Osteocyte (in vitro differentiated cells): ENCODE measurements at regions not wholly inside any gene's neighbourhood (a gene's known extent, or its start where the extent isn't known, plus 50 kb on each side); places are given as distances from the start of the nearest gene placed in this dataset.

Experiments
- DNase-seq: peaks from one replicate; pipeline ENCODE4 v3.0.0; 2021; ENCODE audit warnings: mixed read lengths; ENCODE audit not compliant: unreplicated experiment; ENCODE audit errors: extremely low spot score
- H3K27ac Mint-ChIP-seq: one replicate; pipeline ENCODE4 v1.8.0; 2021; ENCODE audit warnings: mild to moderate bottlenecking, mixed read lengths; ENCODE audit not compliant: unreplicated experiment
- H3K27me3 Mint-ChIP-seq: one replicate; pipeline ENCODE4 v1.8.0; 2021; ENCODE audit warnings: mixed read lengths; ENCODE audit not compliant: unreplicated experiment
- H3K36me3 Mint-ChIP-seq: one replicate; pipeline ENCODE4 v1.8.0; 2021; ENCODE audit warnings: mixed read lengths; ENCODE audit not compliant: unreplicated experiment
- H3K4me1 Mint-ChIP-seq: one replicate; pipeline ENCODE4 v1.8.0; 2021; ENCODE audit warnings: mixed read lengths; ENCODE audit not compliant: unreplicated experiment
- H3K4me3 Mint-ChIP-seq: one replicate; pipeline ENCODE4 v1.8.0; 2021; ENCODE audit warnings: mild to moderate bottlenecking, moderate library complexity, mixed read lengths; ENCODE audit not compliant: unreplicated experiment
- H3K9me3 Mint-ChIP-seq: one replicate; pipeline ENCODE4 v1.8.0; 2021; ENCODE audit warnings: mixed read lengths; ENCODE audit not compliant: unreplicated experiment
- CTCF ChIP-seq: fragments of 200-600 bp; sonication (generic); IDR thresholded peaks from 2 replicates; pipeline ENCODE4 v1.5.0; 2021; ENCODE audit warnings: antibody characterized with exemption, mild to moderate bottlenecking, moderate library complexity

- TF ChIP-seq CTCF = no peak
- DNase-seq = no peak
- Mint-ChIP-seq H3K4me3 (no peak overlapping the region), H3K27me3 (no peaks in the 10 kb centered on the region), H3K9me3 (no peaks in the 10 kb centered on the region), H3K27ac (no peak overlapping the region), H3K36me3 (peaks cover 2% of the 10 kb centered on the region), H3K4me1 (peaks cover 21% of the 10 kb centered on the region)
Measured at GRCh38 chr3:189449084-189449483, 182.1 kb upstream of the TP63 start.

DNA sequence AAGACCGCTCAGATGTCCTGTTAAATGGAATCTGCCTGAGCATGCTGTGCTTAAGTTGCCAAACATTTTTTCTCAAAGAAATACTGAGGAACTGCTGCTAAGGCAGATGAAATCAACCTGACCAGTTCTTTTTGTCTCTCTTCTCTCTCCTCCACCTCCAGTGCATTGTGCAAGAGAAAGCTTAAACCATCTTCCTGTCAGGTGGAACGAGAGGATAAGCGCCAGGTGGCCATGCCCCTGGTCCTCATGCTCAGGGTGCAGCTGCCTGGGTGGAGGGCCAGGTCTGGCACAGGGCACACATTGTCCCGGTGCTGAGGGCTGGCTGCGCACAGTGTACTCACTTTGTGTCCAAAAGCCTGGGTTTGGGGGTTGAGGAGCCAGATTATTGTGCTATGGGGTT is 176.2 kb upstream of the TP63 start:
- Mint-ChIP-seq H3K4me1 (peaks cover 51% of the 10 kb centered on the region), H3K9me3 (peaks cover 3% of the 10 kb centered on the region), H3K27me3 (no peaks in the 10 kb centered on the region), H3K27ac (peak overlapping the region; percentile 86), H3K4me3 (no peak overlapping the region), H3K36me3 (peaks cover 2% of the 10 kb centered on the region)
- TF ChIP-seq CTCF = no peak
- no peak for DNase-seq

- TF ChIP-seq CTCF = no peak
- Mint-ChIP-seq H3K4me1 (peaks cover 51% of the 10 kb centered on the region), H3K27ac (peak overlapping the region; percentile 86), H3K4me3 (no peak overlapping the region), H3K27me3 (no peaks in the 10 kb centered on the region), H3K36me3 (peaks cover 2% of the 10 kb centered on the region), H3K9me3 (peaks cover 3% of the 10 kb centered on the region)
- DNase-seq = no peak
Measured at GRCh38 chr3:189455641-189456417, 175.4 kb upstream of the TP63 start.

DNA sequence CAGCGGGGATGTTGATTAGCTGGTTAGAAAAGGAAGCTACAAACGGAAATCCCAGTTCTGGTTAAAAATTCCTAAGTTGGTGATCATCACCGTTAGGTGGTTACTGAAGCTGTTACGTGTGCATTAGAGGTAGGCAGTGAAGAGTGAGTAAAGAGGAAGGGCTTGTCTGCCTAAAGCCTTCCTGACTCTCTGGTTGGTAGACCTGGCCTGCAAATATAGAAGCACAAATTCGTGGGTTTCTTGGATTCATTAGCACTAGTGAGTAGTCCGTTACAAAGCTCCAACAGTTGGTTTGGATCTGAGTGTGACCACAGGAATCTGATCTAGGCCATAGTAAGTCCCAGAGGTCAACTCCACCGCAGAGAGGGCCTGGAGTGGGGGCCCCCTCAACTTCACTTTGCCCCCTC is 174.0 kb upstream of the TP63 start:
- Mint-ChIP-seq H3K27ac (peak overlapping the region; percentile 86), H3K27me3 (no peaks in the 10 kb centered on the region), H3K4me1 (peaks cover 51% of the 10 kb centered on the region), H3K4me3 (no peak overlapping the region), H3K36me3 (peaks cover 2% of the 10 kb centered on the region), H3K9me3 (peaks cover 3% of the 10 kb centered on the region)
- no peak for TF ChIP-seq CTCF
- DNase-seq = no peak

- H3K9me3 Mint-ChIP-seq = peaks cover 3% of the 10 kb centered on the region
- H3K36me3 Mint-ChIP-seq = peaks cover 2% of the 10 kb centered on the region
- no peak overlapping the region for H3K4me3 Mint-ChIP-seq
- H3K27me3 Mint-ChIP-seq = no peaks in the 10 kb centered on the region
- no peak for TF ChIP-seq CTCF
- DNase-seq = no peak
- H3K4me1 Mint-ChIP-seq = peaks cover 51% of the 10 kb centered on the region
- peak overlapping the region; percentile 20 for H3K27ac Mint-ChIP-seq
Measured at GRCh38 chr3:189457631-189458412, 173.4 kb upstream of the TP63 start.
